SK-N-SH treated with all-trans-retinoic acid at 6 μM for 48 hours (cell line): ENCODE measurements at regions not wholly inside any gene's neighbourhood (a gene's known extent, or its start where the extent isn't known, plus 50 kb on each side); places are given as distances from the start of the nearest gene placed in this dataset.

ENCODE experiments used
- ATAC-seq: fragments of 200-7000 bp; cut with Tn5 transposase; 3 replicates; pipeline ENCODE4 v1.9.1; 2020; ENCODE audit warnings: mild to moderate bottlenecking, moderate library complexity
- ARNTL ChIP-seq: fragments of 450-650 bp; formaldehyde crosslinking; IDR thresholded peaks from 2 replicates; pipeline ENCODE4 v1.5.0; 2020; ENCODE audit warnings: low read depth, mild to moderate bottlenecking, moderate library complexity, borderline replicate concordance
- BACH2 ChIP-seq: fragments of 250-450 bp; sonication (Bioruptor Pico); IDR thresholded peaks from 2 replicates; pipeline ENCODE4 v1.9.0; 2021; ENCODE audit warnings: mild to moderate bottlenecking, borderline replicate concordance
- CREB5 ChIP-seq: fragments of 250-450 bp; sonication (Bioruptor Pico); IDR thresholded peaks from 2 replicates; pipeline ENCODE4 v1.5.1; 2020; ENCODE audit warnings: low read depth, mild to moderate bottlenecking, moderate library complexity
- CSDC2 ChIP-seq: fragments of 250-450 bp; sonication (Bioruptor Pico); IDR thresholded peaks from 2 replicates; pipeline ENCODE4 v1.5.0; 2020; ENCODE audit warnings: mild to moderate bottlenecking, moderate library complexity
- CSRNP3 ChIP-seq: fragments of 250-450 bp; sonication (Bioruptor Pico); IDR thresholded peaks from 2 replicates; pipeline ENCODE4 v1.5.1; 2021; ENCODE audit warnings: mild to moderate bottlenecking, moderate library complexity
- ESRRG ChIP-seq: fragments of 250-450 bp; sonication (Bioruptor Pico); IDR thresholded peaks from 2 replicates; pipeline ENCODE4 v1.6.1; 2021; ENCODE audit warnings: mild to moderate bottlenecking
- ISL1 ChIP-seq: fragments of 250-450 bp; sonication (Bioruptor Pico); IDR thresholded peaks from 2 replicates; pipeline ENCODE4 v2.1.2; 2022; ENCODE audit warnings: mild to moderate bottlenecking, moderate library complexity
- OSR1 ChIP-seq: fragments of 250-450 bp; sonication (Bioruptor Pico); IDR thresholded peaks from 2 replicates; pipeline ENCODE4 v1.8.0; 2022; ENCODE audit warnings: moderate library complexity, mild to moderate bottlenecking, inconsistent platforms
- POU6F1 ChIP-seq: fragments of 250-450 bp; sonication (Bioruptor Pico); IDR thresholded peaks from 2 replicates; pipeline ENCODE4 v1.8.0; 2021; ENCODE audit warnings: low read depth, mild to moderate bottlenecking, moderate library complexity, borderline replicate concordance
- PPARA ChIP-seq: fragments of 250-450 bp; sonication (Bioruptor Pico); IDR thresholded peaks from 2 replicates; pipeline ENCODE4 v1.5.0; 2020; ENCODE audit warnings: mild to moderate bottlenecking, borderline replicate concordance
- RARB ChIP-seq: fragments of 250-450 bp; sonication (Bioruptor Pico); IDR thresholded peaks from 2 replicates; pipeline ENCODE4 v1.8.0; 2021; ENCODE audit warnings: mild to moderate bottlenecking, moderate library complexity
- TCF4 ChIP-seq: fragments of 250-450 bp; sonication (Bioruptor Pico); IDR thresholded peaks from 2 replicates; pipeline ENCODE4 v1.8.0; 2021; ENCODE audit warnings: mild to moderate bottlenecking, moderate library complexity, borderline replicate concordance
- TOX ChIP-seq: fragments of 250-450 bp; sonication (Bioruptor Pico); IDR thresholded peaks from 2 replicates; pipeline ENCODE4 v1.8.0; 2021; ENCODE audit warnings: mild to moderate bottlenecking, moderate library complexity, borderline replicate concordance
- TSHZ2 ChIP-seq: fragments of 250-450 bp; sonication (Bioruptor Pico); IDR thresholded peaks from 2 replicates; pipeline ENCODE4 v1.5.0; 2020; ENCODE audit warnings: mild to moderate bottlenecking, moderate library complexity
- ZC3H10 ChIP-seq: fragments of 250-450 bp; sonication (Bioruptor Pico); IDR thresholded peaks from 2 replicates; pipeline ENCODE4 v1.5.1; 2021; ENCODE audit warnings: mild to moderate bottlenecking, moderate library complexity
- ZFP3 ChIP-seq: fragments of 250-450 bp; sonication (Bioruptor Pico); IDR thresholded peaks from 2 replicates; pipeline ENCODE4 v1.5.0; 2020; ENCODE audit warnings: mild to moderate bottlenecking, moderate library complexity
- ZFP30 ChIP-seq: fragments of 450-650 bp; formaldehyde crosslinking; IDR thresholded peaks from 2 replicates; pipeline ENCODE4 v1.5.0; 2022; ENCODE audit warnings: mild to moderate bottlenecking, moderate library complexity
- ZNF565 ChIP-seq: fragments of 450-650 bp; formaldehyde crosslinking; conservative IDR thresholded peaks from 2 replicates; pipeline ENCODE4 v1.5.0; 2020; ENCODE audit warnings: low read depth, mild to moderate bottlenecking, moderate library complexity
- ZNF8 ChIP-seq: fragments of 450-650 bp; formaldehyde crosslinking; IDR thresholded peaks from 2 replicates; pipeline ENCODE4 v1.5.0; 2020; ENCODE audit warnings: mild to moderate bottlenecking, moderate library complexity

- ATAC-seq: no peak
- no peak for TF ChIP-seq CREB5 (CRISPR knock-in tag)
- TF ChIP-seq POU6F1 (CRISPR knock-in tag): no peak
- TF ChIP-seq ZFP30 (CRISPR knock-in tag): no peak
- TF ChIP-seq ISL1 (CRISPR knock-in tag): no peak
- no peak for TF ChIP-seq OSR1 (CRISPR knock-in tag)
- no peak for TF ChIP-seq CSRNP3 (CRISPR knock-in tag)
- TF ChIP-seq ZNF8 (CRISPR knock-in tag): no peak
- TF ChIP-seq ESRRG: no peak
- no peak for TF ChIP-seq ZFP3 (CRISPR knock-in tag)
- no peak for TF ChIP-seq TCF4 (CRISPR knock-in tag)
- TF ChIP-seq RARB: no peak
- no peak for TF ChIP-seq TSHZ2 (CRISPR knock-in tag)
- TF ChIP-seq BACH2: no peak
- no peak for TF ChIP-seq CSDC2 (CRISPR knock-in tag)
- TF ChIP-seq ARNTL (CRISPR knock-in tag): no peak
- no peak for TF ChIP-seq PPARA
- no peak for TF ChIP-seq ZNF565 (CRISPR knock-in tag)
- TF ChIP-seq ZC3H10: no peak
- no peak for TF ChIP-seq TOX
Observed at GRCh38 chr6:95519228-95520037, 57.9 kb upstream of the MANEA start.

GRCh38 chr6:95521181-95521580 is 56.2 kb upstream of the MANEA start:
- no peak for TF ChIP-seq ZC3H10
- TF ChIP-seq PPARA: no peak

More at GRCh38 chr6:95521181-95521580, 56.2 kb upstream of the MANEA start:
- no peak for ATAC-seq
